Esophagus muscularis mucosa (tissue), 3 donors: ENCODE measurements at regions not wholly inside any gene's neighbourhood (a gene's known extent, or its start where the extent isn't known, plus 50 kb on each side); places are given as distances from the start of the nearest gene placed in this dataset.

ENCODE experiments used
- CTCF ChIP-seq, 3 experiments: fragments of 200-600 bp in 2 of 3; fragments of 450-650 bp in 1 of 3; sonication (generic) in 2 of 3; IDR thresholded peaks; one replicate each; pipeline ENCODE4 v1.5.1; 2017 to 2019; ENCODE audit warnings: antibody characterized with exemption in 3 of 3, mild to moderate bottlenecking in 2 of 3, moderate library complexity in 1 of 3
- POLR2AphosphoS5 ChIP-seq, 2 donors: sonication (generic); formaldehyde crosslinking; IDR thresholded peaks; one replicate each; pipeline ENCODE4 v1.6.1; 2017; ENCODE audit warnings: antibody characterized with exemption in 2 of 2

- TF ChIP-seq CTCF (IDR thresholded peaks at IDR 0.05) = no peak
- TF ChIP-seq POLR2AphosphoS5 (IDR thresholded peaks at IDR 0.05) = no peak
These were observed 160.3 kb upstream of the SEMA3A start for GRCh38 chr7:84354866-84355265.
